ENCODE measurements at regions not wholly inside any gene's neighbourhood (a gene's known extent, or its start where the extent isn't known, plus 50 kb on each side); places are given as distances from the start of the nearest gene placed in this dataset.

- Histone ChIP-seq H3K9me2 (ENCODE audit: insufficient read depth) (no peaks in the 10 kb centered on the region), H3K27me3 (ENCODE audit: insufficient read depth, low read length) (no peaks in the 10 kb centered on the region), H3K4me1 (ENCODE audit: control insufficient read depth in 1 of 2, insufficient read depth in 2 of 2, low read length in 2 of 2) (peaks cover 0 to 26% of the 10 kb centered on the region in 2 experiments; a peak in 2 of 4 replicates), H3K27ac (ENCODE audit: low read depth, low read length) (no peak overlapping the region), H3K9me3 (ENCODE audit: control insufficient read depth in 1 of 2, insufficient read depth in 1 of 2, low read depth in 1 of 2, low read length in 2 of 2) (no peaks in the 10 kb centered on the region), H3K4me2 (ENCODE audit: low read length) (no peak overlapping the region), H3K79me2 (ENCODE audit: insufficient read depth, low read length) (no peaks in the 10 kb centered on the region), H2AFZ (ENCODE audit: low read depth, low read length, poor library complexity, severe bottlenecking) (peak overlapping the region; percentile 64), H3K4me3 (replicated peaks in 1 of 2; ENCODE audit: low read depth in 1 of 2, low read length in 2 of 2) (no peak overlapping the region), H3K9ac (ENCODE audit: low read length) (no peak overlapping the region), H4K20me1 (ENCODE audit: insufficient read depth) (no peaks in the 10 kb centered on the region), H3K36me3 (ENCODE audit: control insufficient read depth in 1 of 2, insufficient read depth in 2 of 2, low read length in 2 of 2) (no peaks in the 10 kb centered on the region)
- ChIA-PET POLR2A (no interaction called here), CTCF (no interaction called here), RAD21 (ENCODE audit: low non-redundant PET in 1 of 2, low total read pairs in 2 of 2, uncharacterized antibody in 2 of 2, unreplicated experiment in 2 of 2) (no interaction called here)
- ATAC-seq (no peak), DNase-seq (ENCODE audit: low read depth, low spot score) (no peak)
- BruUV-seq (replicated peaks), result no TSS peak
- intact Hi-C loops (cut with micrococcal nuclease), result no loop called here
- no peak for TF ChIP-seq FOSL1 (IDR thresholded peaks at IDR 0.05; ENCODE audit: low read depth)
- TF ChIP-seq RAD21 (IDR thresholded peaks at IDR 0.05; ENCODE audit: low read depth), result no peak
- TF ChIP-seq, protein P1, sequence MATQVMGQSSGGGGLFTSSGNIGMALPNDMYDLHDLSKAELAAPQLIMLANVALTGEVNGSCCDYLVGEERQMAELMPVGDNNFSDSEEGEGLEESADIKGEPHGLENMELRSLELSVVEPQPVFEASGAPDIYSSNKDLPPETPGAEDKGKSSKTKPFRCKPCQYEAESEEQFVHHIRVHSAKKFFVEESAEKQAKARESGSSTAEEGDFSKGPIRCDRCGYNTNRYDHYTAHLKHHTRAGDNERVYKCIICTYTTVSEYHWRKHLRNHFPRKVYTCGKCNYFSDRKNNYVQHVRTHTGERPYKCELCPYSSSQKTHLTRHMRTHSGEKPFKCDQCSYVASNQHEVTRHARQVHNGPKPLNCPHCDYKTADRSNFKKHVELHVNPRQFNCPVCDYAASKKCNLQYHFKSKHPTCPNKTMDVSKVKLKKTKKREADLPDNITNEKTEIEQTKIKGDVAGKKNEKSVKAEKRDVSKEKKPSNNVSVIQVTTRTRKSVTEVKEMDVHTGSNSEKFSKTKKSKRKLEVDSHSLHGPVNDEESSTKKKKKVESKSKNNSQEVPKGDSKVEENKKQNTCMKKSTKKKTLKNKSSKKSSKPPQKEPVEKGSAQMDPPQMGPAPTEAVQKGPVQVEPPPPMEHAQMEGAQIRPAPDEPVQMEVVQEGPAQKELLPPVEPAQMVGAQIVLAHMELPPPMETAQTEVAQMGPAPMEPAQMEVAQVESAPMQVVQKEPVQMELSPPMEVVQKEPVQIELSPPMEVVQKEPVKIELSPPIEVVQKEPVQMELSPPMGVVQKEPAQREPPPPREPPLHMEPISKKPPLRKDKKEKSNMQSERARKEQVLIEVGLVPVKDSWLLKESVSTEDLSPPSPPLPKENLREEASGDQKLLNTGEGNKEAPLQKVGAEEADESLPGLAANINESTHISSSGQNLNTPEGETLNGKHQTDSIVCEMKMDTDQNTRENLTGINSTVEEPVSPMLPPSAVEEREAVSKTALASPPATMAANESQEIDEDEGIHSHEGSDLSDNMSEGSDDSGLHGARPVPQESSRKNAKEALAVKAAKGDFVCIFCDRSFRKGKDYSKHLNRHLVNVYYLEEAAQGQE (IDR thresholded peaks at IDR 0.05; ENCODE audit: low read depth), result no peak
- TF ChIP-seq EZH2 (IDR thresholded peaks at IDR 0.05), result no peak
- no peak for TF ChIP-seq EGR1 (IDR thresholded peaks at IDR 0.05; ENCODE audit: low read depth)
- TF ChIP-seq ATF3 (IDR thresholded peaks at IDR 0.05), result no peak
- TF ChIP-seq ZNF274 (IDR thresholded peaks at IDR 0.05; ENCODE audit: low read depth, low read length), result no peak
- TF ChIP-seq YY1 (IDR thresholded peaks at IDR 0.05; ENCODE audit: extremely low read depth, insufficient replicate concordance, low read depth, low read length), result no peak
- TF ChIP-seq ZFX (IDR thresholded peaks at IDR 0.05), result no peak
- no peak for TF ChIP-seq SRF (IDR thresholded peaks at IDR 0.05; ENCODE audit: low read depth)
- TF ChIP-seq POLR2AphosphoS5 (IDR thresholded peaks at IDR 0.05; ENCODE audit: low read depth, low read length), result no peak
- no peak for TF ChIP-seq CEBPB (IDR thresholded peaks at IDR 0.05; ENCODE audit: low read depth)
- no peak for TF ChIP-seq SIN3A (IDR thresholded peaks at IDR 0.05; ENCODE audit: low read depth)
- no peak for TF ChIP-seq TCF7L2 (IDR thresholded peaks at IDR 0.05; ENCODE audit: borderline replicate concordance, extremely low read depth, insufficient read depth, insufficient read length)
- no peak for TF ChIP-seq CTCF (IDR thresholded peaks at IDR 0.05 in 2 of 3, conservative IDR thresholded peaks at IDR 0.05 in 1 of 3; ENCODE audit: borderline replicate concordance in 1 of 3, insufficient read depth in 1 of 3, low read depth in 2 of 3, low read length in 2 of 3)
- TF ChIP-seq JUND (IDR thresholded peaks at IDR 0.05), result no peak
- TF ChIP-seq, protein P2, sequence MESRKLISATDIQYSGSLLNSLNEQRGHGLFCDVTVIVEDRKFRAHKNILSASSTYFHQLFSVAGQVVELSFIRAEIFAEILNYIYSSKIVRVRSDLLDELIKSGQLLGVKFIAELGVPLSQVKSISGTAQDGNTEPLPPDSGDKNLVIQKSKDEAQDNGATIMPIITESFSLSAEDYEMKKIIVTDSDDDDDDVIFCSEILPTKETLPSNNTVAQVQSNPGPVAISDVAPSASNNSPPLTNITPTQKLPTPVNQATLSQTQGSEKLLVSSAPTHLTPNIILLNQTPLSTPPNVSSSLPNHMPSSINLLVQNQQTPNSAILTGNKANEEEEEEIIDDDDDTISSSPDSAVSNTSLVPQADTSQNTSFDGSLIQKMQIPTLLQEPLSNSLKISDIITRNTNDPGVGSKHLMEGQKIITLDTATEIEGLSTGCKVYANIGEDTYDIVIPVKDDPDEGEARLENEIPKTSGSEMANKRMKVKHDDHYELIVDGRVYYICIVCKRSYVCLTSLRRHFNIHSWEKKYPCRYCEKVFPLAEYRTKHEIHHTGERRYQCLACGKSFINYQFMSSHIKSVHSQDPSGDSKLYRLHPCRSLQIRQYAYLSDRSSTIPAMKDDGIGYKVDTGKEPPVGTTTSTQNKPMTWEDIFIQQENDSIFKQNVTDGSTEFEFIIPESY (IDR thresholded peaks at IDR 0.05; ENCODE audit: extremely low read depth, insufficient replicate concordance, low read length), result no peak
- TF ChIP-seq, protein P3, sequence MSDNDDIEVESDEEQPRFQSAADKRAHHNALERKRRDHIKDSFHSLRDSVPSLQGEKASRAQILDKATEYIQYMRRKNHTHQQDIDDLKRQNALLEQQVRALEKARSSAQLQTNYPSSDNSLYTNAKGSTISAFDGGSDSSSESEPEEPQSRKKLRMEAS (IDR thresholded peaks at IDR 0.05), result no peak
- TF ChIP-seq SP1 (IDR thresholded peaks at IDR 0.05; ENCODE audit: low read depth), result no peak
Observed at GRCh38 chr4:182973511-182973911, 56.3 kb upstream of the DCTD start.
